Raji (cell line): ENCODE measurements at regions not wholly inside any gene's neighbourhood (a gene's known extent, or its start where the extent isn't known, plus 50 kb on each side); places are given as distances from the start of the nearest gene placed in this dataset.

Experiments used
- POLR2A ChIP-seq: IDR thresholded peaks from 2 replicates; pipeline ENCODE4 v1.6.1; 2011; ENCODE audit warnings: low read depth, low read length, control low read depth; ENCODE audit not compliant: insufficient read depth

DNA sequence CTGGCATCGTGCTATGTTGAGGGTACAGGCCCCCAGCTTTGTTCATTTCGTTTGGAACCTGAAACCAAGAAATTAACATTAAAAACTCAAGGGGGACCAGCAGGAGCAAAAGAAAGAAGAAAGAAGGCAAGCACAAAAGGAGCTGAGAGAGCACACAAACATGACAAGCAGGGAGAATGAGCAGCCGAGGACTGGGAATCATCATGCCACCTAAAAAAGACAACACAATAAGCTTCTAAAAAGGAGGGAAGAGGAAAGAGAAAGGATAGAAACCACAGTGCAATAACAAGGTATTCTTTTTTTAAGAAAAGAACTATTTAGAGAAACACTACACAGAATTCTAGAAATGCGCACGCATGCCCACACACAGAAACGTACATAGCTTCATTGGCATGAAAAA lies 103.2 kb upstream of the FAM9B start:
- no peak for TF ChIP-seq POLR2A

DNA sequence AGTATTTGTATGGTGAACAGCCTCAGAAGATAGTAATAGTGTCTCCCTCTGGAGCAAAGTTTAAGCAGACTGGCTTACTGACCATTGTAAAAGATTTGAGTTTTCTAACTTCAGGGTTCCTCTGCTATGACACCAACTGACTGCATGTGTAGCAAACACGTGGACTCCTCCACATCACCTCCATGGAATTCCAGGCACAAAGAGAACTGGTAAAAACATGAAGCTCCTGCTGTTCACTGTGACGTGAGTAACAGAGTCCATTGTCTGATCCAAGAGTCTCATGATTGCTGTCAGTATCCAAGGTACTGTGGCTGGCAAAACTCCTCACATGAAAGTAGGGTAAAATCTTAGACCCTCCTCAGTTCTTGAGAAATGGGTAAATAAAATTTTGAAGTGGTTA lies 107.6 kb upstream of the FAM9B start:
- no peak for TF ChIP-seq POLR2A

DNA sequence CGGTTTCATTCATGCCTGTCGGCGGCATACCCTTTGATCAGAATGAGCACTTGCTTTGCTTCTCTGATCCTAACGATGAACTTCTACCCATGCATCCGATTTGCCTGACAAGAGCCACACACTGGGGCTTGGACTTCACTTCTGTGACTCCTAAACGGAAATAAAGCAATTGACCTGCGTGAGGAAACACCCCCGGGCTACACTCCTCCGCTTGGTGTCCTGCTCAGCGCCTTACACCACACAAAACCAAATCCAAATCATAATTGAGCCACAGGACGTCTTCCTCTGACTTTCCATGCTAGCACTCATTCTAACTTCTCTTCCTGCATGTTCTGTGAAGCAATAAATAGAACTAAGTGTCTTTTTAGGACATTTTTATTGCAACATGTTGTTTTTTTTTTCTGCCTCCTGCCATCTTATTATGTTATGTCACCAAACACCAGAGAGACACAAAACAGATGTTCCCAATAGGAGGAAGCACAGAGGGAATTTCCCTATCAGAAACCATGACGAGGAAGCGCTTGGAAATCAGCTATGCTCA lies 110.8 kb upstream of the FAM9B start:
- no peak for TF ChIP-seq POLR2A

DNA sequence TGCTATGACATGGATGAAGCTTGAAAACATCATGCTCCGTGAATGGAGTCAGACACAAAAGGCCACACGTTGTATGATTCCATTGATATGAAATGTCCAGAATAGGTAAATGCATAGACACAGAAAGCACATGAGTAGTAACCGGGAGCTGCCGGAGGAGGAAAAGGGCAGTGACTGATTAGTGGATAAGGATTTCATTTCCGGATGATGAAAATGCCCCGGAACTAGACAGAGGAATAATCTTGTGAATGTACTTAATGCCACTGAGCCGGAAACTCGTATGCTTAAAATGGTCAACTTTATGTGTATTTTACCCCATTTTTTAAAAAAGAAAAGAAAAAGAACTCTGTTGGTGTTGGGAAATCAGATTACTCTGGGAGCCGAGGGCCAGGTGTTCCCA lies 112.7 kb upstream of the FAM9B start:
- TF ChIP-seq POLR2A, result no peak

DNA sequence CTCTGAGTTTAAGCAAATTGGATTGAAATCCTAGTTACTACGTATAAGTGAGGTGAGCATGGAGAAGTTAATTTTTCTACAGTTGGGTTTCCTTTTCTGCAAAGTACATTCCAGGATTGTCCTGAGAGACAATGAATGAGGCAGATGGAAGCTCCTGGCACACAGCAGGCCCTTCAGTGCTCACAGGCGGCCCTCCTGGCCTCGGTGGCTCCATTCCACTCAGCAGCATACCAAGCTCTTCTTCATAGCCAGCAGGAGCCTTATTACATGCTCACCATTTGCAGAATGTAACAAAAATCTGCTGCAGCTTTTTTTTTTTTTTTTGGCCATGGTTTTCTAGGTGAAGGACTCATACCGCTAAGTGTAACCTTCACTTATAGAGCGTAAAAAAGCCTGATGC lies 113.2 kb upstream of the FAM9B start:
- TF ChIP-seq POLR2A, result no peak

DNA sequence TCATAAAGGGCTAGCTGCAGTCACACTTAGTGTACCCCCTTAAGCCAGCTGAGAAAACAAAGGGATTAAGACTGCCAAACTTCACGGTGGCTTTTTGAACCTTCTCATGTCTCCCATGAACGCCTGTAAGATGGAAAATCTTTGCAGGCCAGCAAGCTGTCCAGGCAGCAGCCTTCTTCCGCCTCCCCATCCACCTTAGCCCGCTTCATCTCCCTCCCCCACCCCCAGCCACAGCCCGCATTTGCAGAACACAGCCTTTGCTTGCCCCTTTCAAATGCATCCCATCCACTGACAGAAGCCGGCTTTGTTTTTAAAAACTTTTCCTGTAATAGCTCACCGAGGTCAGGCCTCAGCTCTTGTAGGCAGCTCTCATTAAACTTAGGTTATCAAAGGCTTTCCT lies 113.8 kb upstream of the FAM9B start:
- no peak for TF ChIP-seq POLR2A

DNA sequence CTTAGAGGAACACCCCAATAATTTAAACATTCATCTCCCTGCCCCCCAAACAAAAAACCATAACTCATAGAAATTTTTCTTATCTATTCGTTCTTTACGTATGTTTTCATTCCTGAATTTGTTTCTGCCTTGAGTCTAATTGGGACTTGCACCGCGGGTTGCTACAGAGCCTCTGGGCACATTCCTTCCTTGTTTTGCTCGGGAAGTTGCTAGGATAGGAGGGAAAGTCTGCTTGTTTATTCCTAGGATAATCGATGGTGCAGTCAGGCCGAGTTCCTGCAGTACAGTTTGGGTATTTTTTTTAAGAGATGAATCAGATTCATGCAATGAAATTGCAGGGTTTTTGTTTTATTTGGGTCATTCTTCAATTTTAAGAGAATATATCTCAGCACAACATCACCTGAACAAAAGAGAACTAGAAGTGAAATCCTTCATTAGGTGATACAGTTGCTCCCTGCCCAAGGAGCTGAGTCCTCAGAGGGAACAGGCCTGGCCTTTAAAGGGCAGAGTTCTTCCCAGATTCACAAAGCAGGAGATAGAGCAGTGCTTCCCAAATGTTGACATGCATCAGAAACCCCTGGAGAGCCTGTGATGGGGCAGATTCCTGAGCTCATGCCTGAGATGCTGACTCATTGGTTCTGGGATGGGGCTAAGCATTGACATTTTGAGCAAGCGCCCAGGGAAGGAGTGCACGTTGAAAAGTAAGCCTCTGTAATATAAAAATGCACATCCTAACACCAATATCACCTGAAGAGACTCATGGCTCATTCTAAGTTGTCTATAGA lies 114.9 kb upstream of the FAM9B start:
- no peak for TF ChIP-seq POLR2A

DNA sequence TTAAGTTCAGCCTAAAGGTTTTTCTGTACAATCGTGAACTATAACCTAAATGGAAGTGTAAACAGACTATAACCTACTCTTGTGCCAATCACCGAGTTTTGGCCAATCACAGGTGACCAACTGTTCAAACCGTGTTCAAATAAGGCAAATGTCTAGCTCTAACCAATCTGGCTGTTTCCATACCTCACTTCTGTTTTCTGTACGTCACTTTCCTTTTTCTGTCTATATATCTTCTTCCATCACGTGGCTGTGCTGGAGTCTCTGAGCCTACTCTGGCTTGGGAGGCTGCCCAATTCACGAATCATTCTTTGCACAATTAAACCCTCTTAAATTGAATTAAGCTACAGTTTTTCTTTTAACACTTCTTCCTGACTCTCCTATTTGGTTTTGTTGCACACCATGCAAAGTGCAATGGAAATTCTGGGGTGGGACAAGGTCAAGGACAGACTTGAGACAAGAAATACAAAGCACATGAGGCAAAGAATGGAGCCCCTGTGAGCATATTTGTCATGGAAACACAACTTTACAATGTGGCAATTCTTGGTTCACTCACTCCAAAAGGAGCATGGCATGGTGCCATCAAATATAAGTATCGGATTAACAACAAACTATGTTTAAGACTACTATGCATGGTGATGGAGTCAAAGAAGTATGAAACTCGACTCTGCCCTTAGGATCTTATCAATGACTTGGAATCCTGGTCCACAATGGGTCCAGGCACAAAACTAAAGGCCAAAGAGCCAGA lies 115.7 kb upstream of the FAM9B start:
- no peak for TF ChIP-seq POLR2A

DNA sequence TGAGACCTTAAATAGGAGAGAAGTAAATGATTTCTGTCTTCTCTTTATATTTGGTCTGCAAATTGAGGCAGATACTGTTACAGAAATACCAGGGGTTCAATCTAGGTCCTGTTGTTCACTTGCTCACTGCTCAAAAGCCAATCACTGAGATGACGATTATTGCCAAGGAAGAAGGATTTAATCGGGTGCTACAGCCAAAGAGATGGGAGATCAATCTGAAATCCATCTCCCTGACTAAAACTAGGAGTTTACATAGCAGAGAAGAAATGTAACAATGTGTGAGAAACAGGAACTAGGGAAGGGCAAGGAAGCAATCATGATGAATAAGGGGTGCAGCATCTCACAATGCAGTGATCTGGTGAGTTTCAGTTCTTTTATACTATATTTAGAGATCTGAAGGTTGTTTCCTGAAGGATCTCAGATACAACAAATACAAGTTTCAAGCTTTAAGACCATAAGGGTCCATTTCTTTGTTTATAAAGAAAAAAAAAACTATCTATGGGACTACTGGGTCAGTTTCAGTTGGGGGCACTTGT lies 117.9 kb upstream of the FAM9B start:
- no peak for TF ChIP-seq POLR2A

DNA sequence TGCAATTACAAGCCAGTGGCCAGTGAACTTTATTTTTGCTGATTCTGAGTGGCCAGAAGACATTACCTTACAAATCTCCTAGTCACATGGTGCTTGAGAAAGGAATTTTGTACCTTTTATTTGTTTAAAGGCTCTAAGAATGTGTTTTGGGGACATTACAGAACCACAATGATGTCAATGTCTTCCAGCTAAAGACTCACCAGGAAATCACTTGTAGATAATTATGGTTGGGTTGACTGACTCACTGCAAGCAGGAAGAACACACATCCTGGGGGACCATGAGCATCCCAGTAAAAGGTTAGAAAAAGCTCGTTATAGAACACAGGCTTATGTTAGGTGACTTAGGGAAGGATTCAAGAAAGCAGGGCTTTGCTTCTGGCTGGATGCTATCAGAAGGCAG lies 119.4 kb upstream of the FAM9B start:
- TF ChIP-seq POLR2A, result no peak

DNA sequence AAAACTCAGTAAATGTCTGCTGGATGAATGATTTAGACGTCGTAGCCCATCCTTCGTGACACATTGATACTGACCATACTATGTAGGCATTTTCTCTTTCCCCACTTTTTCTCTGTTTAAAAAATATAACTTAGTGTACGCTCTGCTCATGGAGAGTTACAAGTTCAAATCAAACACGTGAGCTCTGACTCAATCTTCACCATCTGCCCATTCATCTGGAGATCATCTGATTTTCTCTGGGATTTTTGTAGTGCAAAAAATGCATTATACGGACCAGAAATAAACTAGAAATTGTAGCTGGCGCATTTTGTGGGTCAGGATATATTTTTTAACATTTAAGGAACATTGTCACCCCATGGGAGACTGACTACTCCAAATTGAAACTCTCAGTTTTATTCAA lies 124.7 kb upstream of the FAM9B start:
- no peak for TF ChIP-seq POLR2A

DNA sequence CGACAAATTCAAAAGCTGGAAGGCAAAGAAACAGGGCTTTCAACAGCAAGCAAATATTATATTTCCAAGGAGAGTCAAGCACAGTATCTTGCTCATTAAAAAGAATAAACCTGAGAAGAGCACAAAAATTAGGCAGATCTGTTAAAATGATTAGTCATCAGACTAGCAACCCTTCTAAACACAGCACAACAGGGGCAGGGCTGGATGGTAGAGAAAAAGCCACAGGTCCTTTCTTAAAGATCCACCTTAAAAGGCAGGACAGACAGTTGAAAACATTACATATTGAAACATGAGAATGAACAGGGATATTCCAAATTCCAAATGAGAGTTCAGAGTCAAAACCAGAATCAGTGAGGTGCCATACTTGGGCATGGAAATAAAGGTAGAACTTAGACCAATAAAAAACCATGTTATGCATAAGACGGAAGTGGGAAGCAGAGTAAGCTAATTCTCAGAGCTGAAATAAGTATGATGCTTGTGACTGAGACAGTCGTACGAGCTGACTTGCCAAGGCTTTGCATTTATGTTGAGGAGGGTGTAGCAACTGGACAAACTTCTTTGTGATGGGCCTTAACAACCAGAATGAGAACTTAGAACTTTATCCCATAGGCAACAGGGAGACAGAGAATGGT lies 126.9 kb upstream of the FAM9B start:
- no peak for TF ChIP-seq POLR2A

DNA sequence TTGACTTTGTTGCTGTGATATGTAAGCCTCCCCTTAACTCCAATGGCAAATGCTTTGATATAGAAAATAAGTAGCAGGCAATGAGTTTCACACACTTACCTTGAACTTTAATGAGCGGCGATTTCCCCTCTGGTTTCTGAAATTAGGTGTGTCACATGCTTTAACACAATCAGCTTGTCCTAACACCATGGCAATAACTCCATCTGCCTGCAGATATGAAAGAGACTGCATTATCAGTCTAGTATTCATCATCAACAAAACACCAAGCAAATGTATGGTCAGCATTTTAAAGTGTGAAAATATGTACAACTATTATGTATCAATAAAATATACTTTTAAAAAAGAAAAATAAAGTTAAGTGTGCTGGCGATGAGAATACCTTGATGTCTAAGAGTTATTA lies 128.8 kb upstream of the FAM9B start:
- no peak for TF ChIP-seq POLR2A

DNA sequence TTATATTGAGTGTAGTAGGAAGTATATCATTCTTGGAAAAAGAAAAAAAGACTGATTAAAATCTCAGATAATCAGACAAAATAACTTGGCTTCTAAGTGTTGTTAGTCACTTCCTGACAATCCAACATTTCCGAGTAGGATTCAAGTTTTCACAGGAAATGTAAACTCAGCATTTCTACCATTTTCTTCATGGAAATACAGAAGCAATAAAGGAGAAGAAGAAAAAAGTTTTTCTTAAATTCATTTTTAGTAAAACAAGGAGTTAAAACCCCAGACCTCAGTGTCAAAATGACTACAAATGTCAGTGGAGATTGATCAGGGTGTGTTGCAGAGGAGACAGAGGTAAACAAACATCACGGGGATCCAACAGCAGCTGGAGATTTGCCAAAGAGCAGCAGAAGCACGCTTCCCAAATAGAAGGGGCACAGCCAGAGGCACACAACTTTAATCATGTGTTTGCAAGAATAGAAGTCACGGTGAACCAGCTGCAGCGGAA lies 129.3 kb upstream of the FAM9B start:
- TF ChIP-seq POLR2A, result no peak

DNA sequence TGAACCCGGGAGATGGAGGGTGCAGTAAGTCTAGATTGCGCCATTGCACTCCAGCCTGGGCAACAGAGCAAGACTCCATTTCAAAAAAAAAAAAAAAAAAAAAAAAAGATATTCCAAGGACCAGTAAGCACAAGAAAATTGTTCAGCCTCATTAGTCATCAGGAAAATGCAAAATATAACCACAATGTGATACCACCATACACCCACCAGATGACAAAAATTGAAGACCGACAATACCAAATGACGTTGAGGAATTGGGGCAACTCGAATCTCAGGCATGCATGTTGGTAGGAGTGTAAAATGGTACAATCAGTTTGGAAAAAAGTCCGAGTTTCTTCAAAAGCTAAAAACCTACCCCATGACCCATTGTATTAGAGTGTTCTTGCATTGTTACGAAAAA lies 130.2 kb upstream of the FAM9B start:
- no peak for TF ChIP-seq POLR2A
